Gastroesophageal sphincter (tissue), 4 donors: ENCODE measurements at regions not wholly inside any gene's neighbourhood (a gene's known extent, or its start where the extent isn't known, plus 50 kb on each side); places are given as distances from the start of the nearest gene placed in this dataset.

Source experiments
- ATAC-seq: fragments of 150-250 bp; one replicate; pipeline ENCODE4 v1.9.1; 2016; ENCODE audit warnings: mild to moderate bottlenecking, moderate library complexity
- H3K27ac ChIP-seq, 4 donors: fragments of 200-600 bp; sonication (generic) in 3 of 4; 1 replicate in 3 of 4; 2 replicates in 1 of 4; pipeline ENCODE4 v1.5.1; 2016 to 2019
- H3K27me3 ChIP-seq: fragments of 200-600 bp; sonication (generic); one replicate; pipeline ENCODE4 v1.5.1; 2019
- H3K36me3 ChIP-seq, 2 donors: fragments of 200-600 bp; sonication (generic); one replicate each; pipeline ENCODE4 v1.5.1; 2019; ENCODE audit warnings: control low read depth in 1 of 2
- H3K4me1 ChIP-seq, 3 donors: fragments of 200-600 bp; sonication (generic); 1 replicate in 2 of 3; 2 replicates in 1 of 3; pipeline ENCODE4 v1.5.1; 2016 to 2019; ENCODE audit warnings: control low read depth in 2 of 3
- H3K4me3 ChIP-seq, 2 donors: fragments of 200-600 bp; sonication (generic); one replicate each; pipeline ENCODE4 v1.5.1; 2019; ENCODE audit warnings: mild to moderate bottlenecking in 1 of 2, moderate library complexity in 1 of 2
- H3K9me3 ChIP-seq, 3 donors: fragments of 200-600 bp; sonication (generic); one replicate each; pipeline ENCODE4 v1.5.1; 2017 to 2019; ENCODE audit warnings: control low read depth in 2 of 3
- EP300 ChIP-seq: sonication (generic); formaldehyde crosslinking; IDR thresholded peaks from one replicate; pipeline ENCODE4 v1.6.1; 2017; ENCODE audit warnings: antibody characterized with exemption, mild to moderate bottlenecking
- POLR2A ChIP-seq, 2 donors: fragments of 450-650 bp; IDR thresholded peaks; one replicate each; pipeline ENCODE4 v1.6.1; 2017; ENCODE audit warnings: antibody characterized with exemption in 2 of 2, mild to moderate bottlenecking in 2 of 2, moderate library complexity in 1 of 2
- POLR2AphosphoS5 ChIP-seq: sonication (generic); formaldehyde crosslinking; IDR thresholded peaks from one replicate; pipeline ENCODE4 v1.6.1; 2017; ENCODE audit warnings: antibody characterized with exemption
- WGBS, 2 donors: methylation state at CpG; one replicate each; pipeline ENCODE4 v1.1.5; 2018; ENCODE audit warnings: low coverage in 1 of 2; 5-methylcytosine and 5-hydroxymethylcytosine counted together
- TF ChIP-seq, protein P1 (sequence below), 4 experiments: fragments of 200-600 bp in 2 of 4; fragments of 450-650 bp in 2 of 4; sonication (generic) in 1 of 4; IDR thresholded peaks; one replicate each; pipeline ENCODE4 v1.5.1; 2017 to 2019; ENCODE audit warnings: antibody characterized with exemption in 4 of 4, mild to moderate bottlenecking in 2 of 4, moderate library complexity in 2 of 4

- 38 to 75% methylated on average over 2 to 3 of the region's 3 CpGs for WGBS, 2 donors
- TF ChIP-seq EP300 (no peak), POLR2A (IDR thresholded peaks at IDR 0.05) (no peak), POLR2AphosphoS5 (no peak)
- TF ChIP-seq, protein P1, sequence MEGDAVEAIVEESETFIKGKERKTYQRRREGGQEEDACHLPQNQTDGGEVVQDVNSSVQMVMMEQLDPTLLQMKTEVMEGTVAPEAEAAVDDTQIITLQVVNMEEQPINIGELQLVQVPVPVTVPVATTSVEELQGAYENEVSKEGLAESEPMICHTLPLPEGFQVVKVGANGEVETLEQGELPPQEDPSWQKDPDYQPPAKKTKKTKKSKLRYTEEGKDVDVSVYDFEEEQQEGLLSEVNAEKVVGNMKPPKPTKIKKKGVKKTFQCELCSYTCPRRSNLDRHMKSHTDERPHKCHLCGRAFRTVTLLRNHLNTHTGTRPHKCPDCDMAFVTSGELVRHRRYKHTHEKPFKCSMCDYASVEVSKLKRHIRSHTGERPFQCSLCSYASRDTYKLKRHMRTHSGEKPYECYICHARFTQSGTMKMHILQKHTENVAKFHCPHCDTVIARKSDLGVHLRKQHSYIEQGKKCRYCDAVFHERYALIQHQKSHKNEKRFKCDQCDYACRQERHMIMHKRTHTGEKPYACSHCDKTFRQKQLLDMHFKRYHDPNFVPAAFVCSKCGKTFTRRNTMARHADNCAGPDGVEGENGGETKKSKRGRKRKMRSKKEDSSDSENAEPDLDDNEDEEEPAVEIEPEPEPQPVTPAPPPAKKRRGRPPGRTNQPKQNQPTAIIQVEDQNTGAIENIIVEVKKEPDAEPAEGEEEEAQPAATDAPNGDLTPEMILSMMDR (IDR thresholded peaks at IDR 0.05), result no peak
Measured at GRCh38 chr2:210792000-210792399, 235.6 kb downstream of the CPS1 start.

GRCh38 chr2:210795506-210795905 lies 239.1 kb downstream of the CPS1 start:
- 83 to 84% methylated on average over 2 to 4 of the region's 4 CpGs for whole genome bisulfite sequencing, 2 donors

More at GRCh38 chr2:210792000-210792399, 235.6 kb downstream of the CPS1 start:
- no peaks in the 10 kb centered on the region for H3K27me3 ChIP-seq
- no peak overlapping the region for H3K4me3 ChIP-seq
- H3K36me3 ChIP-seq, result no peaks in the 10 kb centered on the region
- no peak overlapping the region for H3K27ac ChIP-seq
- H3K4me1 ChIP-seq, result no peaks in the 10 kb centered on the region
- no peaks in the 10 kb centered on the region for H3K9me3 ChIP-seq
- no peak for ATAC-seq

DNA sequence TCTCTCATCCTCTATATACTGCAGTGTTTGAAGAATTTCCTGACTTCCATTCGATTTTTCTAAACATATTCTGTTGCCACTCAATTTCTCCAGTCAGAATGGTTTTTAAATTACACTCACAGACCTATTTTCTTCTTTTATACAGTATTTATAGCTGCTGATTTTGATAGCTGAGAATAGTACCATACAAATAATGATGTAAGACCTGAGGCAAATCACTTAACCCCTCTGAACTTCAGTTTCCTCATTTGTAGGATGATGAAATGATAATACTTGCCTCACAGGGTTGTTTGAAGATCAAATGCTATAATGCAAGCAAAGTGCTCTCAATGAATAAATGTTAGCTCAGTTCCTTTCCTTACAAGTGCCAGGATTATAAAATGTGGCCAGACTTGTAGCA lies 241.8 kb downstream of the CPS1 start:
- H3K4me1 ChIP-seq, result no peaks in the 10 kb centered on the region
- no peak overlapping the region for H3K4me3 ChIP-seq
- H3K27ac ChIP-seq, result no peak overlapping the region
- 28 to 42% methylated on average over 1 of the region's 1 CpG for WGBS, 2 donors
- H3K36me3 ChIP-seq, result no peaks in the 10 kb centered on the region
- no peaks in the 10 kb centered on the region for H3K27me3 ChIP-seq
- no peak for TF ChIP-seq POLR2AphosphoS5
- TF ChIP-seq POLR2A (IDR thresholded peaks at IDR 0.05), result no peak
- TF ChIP-seq, protein P1 (IDR thresholded peaks at IDR 0.05), result no peak
- ATAC-seq, result no peak
- no peaks in the 10 kb centered on the region for H3K9me3 ChIP-seq

More at GRCh38 chr2:210795506-210795905, 239.1 kb downstream of the CPS1 start:
- TF ChIP-seq EP300, result no peak
- no peak for TF ChIP-seq POLR2A (IDR thresholded peaks at IDR 0.05)
- no peak for TF ChIP-seq POLR2AphosphoS5
- TF ChIP-seq, protein P1 (IDR thresholded peaks at IDR 0.05), result no peak
- ATAC-seq, result no peak
- Histone ChIP-seq H3K4me1 (no peaks in the 10 kb centered on the region), H3K36me3 (no peaks in the 10 kb centered on the region), H3K9me3 (no peaks in the 10 kb centered on the region), H3K27me3 (no peaks in the 10 kb centered on the region), H3K4me3 (no peak overlapping the region), H3K27ac (no peak overlapping the region)

- H3K27me3 ChIP-seq, result no peaks in the 10 kb centered on the region
- TF ChIP-seq POLR2A (IDR thresholded peaks at IDR 0.05) (no peak), EP300 (no peak), POLR2AphosphoS5 (no peak)
- TF ChIP-seq, protein P1 (IDR thresholded peaks at IDR 0.05), result no peak
- 90 to 100% methylated on average over 1 of the region's 1 CpG for WGBS, 2 donors
- H3K4me1 ChIP-seq, result no peaks in the 10 kb centered on the region
- H3K4me3 ChIP-seq, result no peak overlapping the region
- H3K27ac ChIP-seq, result no peak overlapping the region
- no peaks in the 10 kb centered on the region for H3K9me3 ChIP-seq
- H3K36me3 ChIP-seq, result no peaks in the 10 kb centered on the region
- no peak for ATAC-seq
Measured at GRCh38 chr2:210814251-210815025, 258.0 kb downstream of the CPS1 start.

DNA sequence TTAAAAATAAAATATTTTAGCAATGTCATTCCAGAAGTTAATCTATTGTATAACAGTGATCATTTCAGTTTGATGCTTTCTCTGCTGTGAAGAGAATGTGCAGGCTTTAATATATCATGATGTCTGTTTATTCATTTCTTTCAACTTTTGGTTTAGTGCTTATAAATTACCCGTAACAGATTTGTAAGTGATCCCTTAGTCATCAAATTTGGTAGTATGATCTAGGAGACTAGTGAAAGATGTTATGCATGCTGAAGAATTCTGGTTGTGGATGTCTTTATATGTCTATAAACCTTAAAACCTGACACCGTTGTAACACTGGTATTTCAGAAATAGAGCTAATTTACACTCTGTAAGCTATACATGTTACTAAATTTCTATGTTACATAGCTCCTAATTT lies 260.4 kb downstream of the CPS1 start:
- 39 to 55% methylated on average over 2 of the region's 2 CpGs for WGBS, 2 donors

More for the DNA sequence above, 260.4 kb downstream of the CPS1 start:
- Histone ChIP-seq H3K9me3 (peaks cover 0 to 10% (median 0%) of the 10 kb centered on the region in 3 donors), H3K36me3 (no peaks in the 10 kb centered on the region), H3K27me3 (no peaks in the 10 kb centered on the region), H3K27ac (no peak overlapping the region), H3K4me3 (no peak overlapping the region), H3K4me1 (no peaks in the 10 kb centered on the region)
- ATAC-seq, result no peak
- TF ChIP-seq EP300, result no peak
